ENCODE measurements at regions not wholly inside any gene's neighbourhood (a gene's known extent, or its start where the extent isn't known, plus 50 kb on each side); places are given as distances from the start of the nearest gene placed in this dataset.

- Histone ChIP-seq H3K4me3 (ENCODE audit: low read depth in 1 of 3, low read length in 3 of 3) (no peak overlapping the region), H3K9me3 (ENCODE audit: control insufficient read depth in 4 of 4, low read length in 3 of 4) (no peaks in the 10 kb centered on the region), H3K4me1 (ENCODE audit: control insufficient read depth in 4 of 4, insufficient read depth in 4 of 4, low read length in 3 of 4) (no peaks in the 10 kb centered on the region), H3K27ac (ENCODE audit: low read depth in 1 of 2, low read length in 2 of 2) (no peak overlapping the region), H3K36me3 (ENCODE audit: control insufficient read depth in 4 of 4, insufficient read depth in 3 of 4, low read depth in 1 of 4, low read length in 3 of 4) (no peaks in the 10 kb centered on the region), H3K27me3 (ENCODE audit: control insufficient read depth in 4 of 4, insufficient read depth in 4 of 4, low read length in 3 of 4) (no peaks in the 10 kb centered on the region), H3K9ac (ENCODE audit: low read depth in 1 of 2, low read length in 2 of 2) (no peak overlapping the region)
- no peak for TF ChIP-seq ATF3 (IDR thresholded peaks at IDR 0.05)
- no peak for TF ChIP-seq TAF1 (conservative IDR thresholded peaks at IDR 0.05)
- no peak for TF ChIP-seq ZBTB33 (IDR thresholded peaks at IDR 0.05)
- TF ChIP-seq SP1 (IDR thresholded peaks at IDR 0.05): no peak
- no peak for TF ChIP-seq NR2F2 (IDR thresholded peaks at IDR 0.05)
- TF ChIP-seq MAX (IDR thresholded peaks at IDR 0.05): no peak
- TF ChIP-seq YY1 (IDR thresholded peaks at IDR 0.05): no peak
- no peak for TF ChIP-seq REST (IDR thresholded peaks at IDR 0.05)
- TF ChIP-seq EGR1 (IDR thresholded peaks at IDR 0.05; ENCODE audit: low read depth in 2 of 2): no peak
- TF ChIP-seq HNF4G (IDR thresholded peaks at IDR 0.05): no peak
- TF ChIP-seq GABPA (IDR thresholded peaks at IDR 0.05 in 1 of 2, conservative IDR thresholded peaks at IDR 0.05 in 1 of 2): no peak
- TF ChIP-seq CTCF (IDR thresholded peaks at IDR 0.05; ENCODE audit: low read depth, low read length, missing input control): no peak
- TF ChIP-seq RXRA (IDR thresholded peaks at IDR 0.05): no peak
- no peak for TF ChIP-seq RAD21 (IDR thresholded peaks at IDR 0.05)
- TF ChIP-seq FOXA2 (IDR thresholded peaks at IDR 0.05): no peak
- TF ChIP-seq HNF4A (conservative IDR thresholded peaks at IDR 0.05): no peak
- no peak for TF ChIP-seq JUND (IDR thresholded peaks at IDR 0.05)
- no peak for TF ChIP-seq FOXA1 (IDR thresholded peaks at IDR 0.05)
- WGBS: 47% methylated on average over 1 of the region's 1 CpG
- no peak for DNase-seq (ENCODE audit: low spot score)
Observed at GRCh38 chr7:153628825-153629224, 423.4 kb upstream of the DPP6 start.

Data from liver (tissue), 8 donors.